Loucy (cell line): ENCODE measurements at regions not wholly inside any gene's neighbourhood (a gene's known extent, or its start where the extent isn't known, plus 50 kb on each side); places are given as distances from the start of the nearest gene placed in this dataset.

Experiments
- H2AFZ ChIP-seq: fragments of 200-600 bp; sonication (generic); 2 replicates; pipeline ENCODE4 v1.6.0; 2016; ENCODE audit warnings: antibody characterized with exemption, mild to moderate bottlenecking, low read length, moderate library complexity
- H3F3A ChIP-seq: fragments of 200-600 bp; 2 replicates; pipeline ENCODE4 v1.6.0; 2016; ENCODE audit warnings: antibody characterized with exemption, low read depth, mild to moderate bottlenecking
- H3K27me3 ChIP-seq: fragments of 200-600 bp; sonication (generic); 2 replicates; pipeline ENCODE4 v1.6.1; 2014; ENCODE audit warnings: low read length, mild to moderate bottlenecking; ENCODE audit not compliant: insufficient read depth, poor library complexity, severe bottlenecking
- H3K36me3 ChIP-seq: fragments of 200-600 bp; sonication (generic); 2 replicates; pipeline ENCODE4 v1.6.1; 2016; ENCODE audit warnings: low read length; ENCODE audit not compliant: insufficient read depth
- H3K4me1 ChIP-seq: fragments of 200-600 bp; sonication (generic); 2 replicates; pipeline ENCODE4 v1.5.1; 2014; ENCODE audit warnings: low read length, mild to moderate bottlenecking; ENCODE audit not compliant: insufficient read depth, poor library complexity, severe bottlenecking
- H3K4me2 ChIP-seq: fragments of 200-600 bp; sonication (generic); 2 replicates; pipeline ENCODE4 v1.6.0; 2014; ENCODE audit warnings: antibody characterized with exemption, low read length, low read depth, mild to moderate bottlenecking; ENCODE audit not compliant: poor library complexity, severe bottlenecking
- H3K4me3 ChIP-seq: fragments of 200-600 bp; sonication (generic); 2 replicates; pipeline ENCODE4 v1.5.1; 2014; ENCODE audit warnings: low read length, mild to moderate bottlenecking, mixed read lengths; ENCODE audit not compliant: poor library complexity, severe bottlenecking
- H3K79me2 ChIP-seq: fragments of 200-600 bp; sonication (generic); 2 replicates; pipeline ENCODE4 v1.6.1; 2014; ENCODE audit warnings: low read length; ENCODE audit not compliant: insufficient read depth
- H3K9ac ChIP-seq: fragments of 200-600 bp; sonication (generic); 2 replicates; pipeline ENCODE4 v1.6.0; 2014; ENCODE audit warnings: mild to moderate bottlenecking, low read depth, low read length, moderate library complexity; ENCODE audit not compliant: poor library complexity, severe bottlenecking
- H3K9me2 ChIP-seq: fragments of 200-600 bp; sonication (generic); replicated peaks from 2 replicates; pipeline ENCODE4 v1.6.1; 2016; ENCODE audit warnings: low read depth, low read length, mixed read lengths
- H3K9me3 ChIP-seq: fragments of 200-600 bp; sonication (generic); 2 replicates; pipeline ENCODE4 v1.6.1; 2014; ENCODE audit warnings: mild to moderate bottlenecking, antibody characterized with exemption, low read length, low read depth; ENCODE audit not compliant: insufficient read depth
- H4K20me1 ChIP-seq: fragments of 200-600 bp; sonication (generic); 2 replicates; pipeline ENCODE4 v1.6.0; 2014; ENCODE audit warnings: antibody characterized with exemption, low read length, mild to moderate bottlenecking; ENCODE audit not compliant: insufficient read depth, poor library complexity, severe bottlenecking
- CTCF ChIP-seq: fragments of 200-600 bp; sonication (generic); conservative IDR thresholded peaks from 2 replicates; pipeline ENCODE4 v1.5.1; 2014; ENCODE audit warnings: mild to moderate bottlenecking, antibody characterized with exemption, low read length
- EZH2phosphoT487 ChIP-seq: fragments of 200-600 bp; IDR thresholded peaks from 2 replicates; pipeline ENCODE4 v1.6.1; 2018; ENCODE audit warnings: antibody characterized with exemption, mild to moderate bottlenecking, moderate library complexity, borderline replicate concordance

GRCh38 chr21:20811702-20812101, 186.5 kb upstream of the NCAM2 start:
- no peaks in the 10 kb centered on the region for H3K4me1 ChIP-seq
- H3K9ac ChIP-seq = no peak overlapping the region
- H4K20me1 ChIP-seq = no peaks in the 10 kb centered on the region
- H3K36me3 ChIP-seq = no peaks in the 10 kb centered on the region
- H2AFZ ChIP-seq = no peak overlapping the region
- H3K27me3 ChIP-seq = no peaks in the 10 kb centered on the region
- H3K9me2 ChIP-seq = no peaks in the 10 kb centered on the region
- H3K4me2 ChIP-seq = no peak overlapping the region
- no peaks in the 10 kb centered on the region for H3F3A ChIP-seq
- no peaks in the 10 kb centered on the region for H3K79me2 ChIP-seq
- no peaks in the 10 kb centered on the region for H3K9me3 ChIP-seq
- TF ChIP-seq EZH2phosphoT487 (no peak), CTCF (no peak)
- no peak overlapping the region for H3K4me3 ChIP-seq

GRCh38 chr21:20814090-20814489, 184.1 kb upstream of the NCAM2 start:
- Histone ChIP-seq H4K20me1 (no peaks in the 10 kb centered on the region), H3K27me3 (no peaks in the 10 kb centered on the region), H2AFZ (no peak overlapping the region), H3K4me1 (no peaks in the 10 kb centered on the region), H3F3A (no peaks in the 10 kb centered on the region), H3K79me2 (no peaks in the 10 kb centered on the region), H3K36me3 (no peaks in the 10 kb centered on the region), H3K9ac (no peak overlapping the region), H3K9me2 (no peaks in the 10 kb centered on the region), H3K4me2 (no peak overlapping the region), H3K9me3 (no peaks in the 10 kb centered on the region), H3K4me3 (no peak overlapping the region)
- TF ChIP-seq EZH2phosphoT487 (no peak), CTCF (no peak)

DNA sequence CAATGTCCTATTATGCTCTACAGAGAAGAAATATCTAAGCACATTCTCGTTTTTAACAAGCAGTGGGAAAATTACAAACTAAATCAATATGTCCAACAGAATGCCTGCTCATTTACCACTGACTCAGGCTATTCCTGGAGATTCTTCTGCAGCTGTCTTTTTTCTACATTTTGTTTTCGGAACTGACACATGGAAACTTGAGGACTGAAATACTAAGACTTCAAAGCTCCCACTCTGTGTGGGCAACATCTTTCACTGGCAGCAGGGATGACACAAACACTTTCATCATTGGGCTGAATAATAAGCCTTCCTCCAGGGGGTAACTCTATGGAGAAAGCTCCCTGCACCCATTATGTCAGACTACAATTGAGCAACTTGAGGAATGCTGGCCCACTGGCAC, 175.5 kb upstream of the NCAM2 start:
- H4K20me1 ChIP-seq = no peaks in the 10 kb centered on the region
- TF ChIP-seq CTCF (no peak), EZH2phosphoT487 (no peak)
- no peaks in the 10 kb centered on the region for H3K27me3 ChIP-seq
- no peaks in the 10 kb centered on the region for H3K9me3 ChIP-seq
- H3K4me2 ChIP-seq = no peak overlapping the region
- no peaks in the 10 kb centered on the region for H3K36me3 ChIP-seq
- no peaks in the 10 kb centered on the region for H3K4me1 ChIP-seq
- H3K9ac ChIP-seq = no peak overlapping the region
- no peaks in the 10 kb centered on the region for H3K79me2 ChIP-seq
- no peak overlapping the region for H3K4me3 ChIP-seq
- H3F3A ChIP-seq = no peaks in the 10 kb centered on the region
- no peaks in the 10 kb centered on the region for H3K9me2 ChIP-seq
- no peak overlapping the region for H2AFZ ChIP-seq
